Kasumi-1 (cell line): ENCODE measurements at regions not wholly inside any gene's neighbourhood (a gene's known extent, or its start where the extent isn't known, plus 50 kb on each side); places are given as distances from the start of the nearest gene placed in this dataset.
A peak's percentile ranks its signal among the peaks of the same experiment; 100 is the strongest.

Experiments used
- DNase-seq, 2 experiments: peaks; one replicate each; lab custom pipeline; 2025; lab: John Stamatoyannopoulos, UW

DNA sequence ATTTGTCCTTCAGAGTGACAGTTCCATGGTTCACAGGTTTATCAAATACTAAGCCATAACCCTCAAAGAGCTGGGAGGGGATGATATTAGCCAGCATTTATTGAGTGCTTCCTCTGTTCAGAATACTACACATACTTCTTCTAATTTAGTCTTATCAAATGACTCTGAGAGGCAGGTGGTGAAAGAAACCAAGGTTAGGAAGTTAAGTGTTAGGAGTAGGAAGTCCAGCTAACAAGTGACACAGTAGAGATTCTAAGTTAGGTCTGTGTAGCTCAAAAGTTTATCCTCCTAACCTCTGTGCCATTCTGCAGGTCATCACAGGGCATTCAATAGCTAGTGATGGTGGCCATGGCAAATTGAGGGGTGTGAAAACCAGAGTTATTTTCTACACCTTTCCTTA, 198.3 kb upstream of the MID1 start:
- DNase-seq, result no peak

DNA sequence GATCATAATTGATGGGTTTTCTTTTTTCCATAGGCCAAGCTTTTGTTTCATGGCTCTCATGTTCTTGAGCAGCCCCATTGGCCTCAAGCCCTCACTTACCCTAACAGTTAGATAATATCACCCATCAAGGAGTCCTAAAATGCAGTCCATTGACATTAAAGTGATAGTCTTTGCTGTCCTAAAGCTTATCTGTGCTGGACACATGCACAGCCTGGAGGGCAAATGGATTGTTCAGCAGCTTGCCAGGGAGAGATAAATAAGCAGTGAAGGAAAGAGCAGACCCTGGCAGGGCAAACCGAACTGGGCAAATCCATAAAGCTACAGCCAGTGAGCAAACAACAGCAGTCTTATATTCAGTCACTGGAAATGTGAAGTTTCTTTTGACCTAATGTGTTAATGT, 199.6 kb upstream of the MID1 start:
- no peak for DNase-seq

GRCh38 chrX:10821293-10821692, 200.9 kb upstream of the MID1 start:
- DNase-seq, result no peak

DNA sequence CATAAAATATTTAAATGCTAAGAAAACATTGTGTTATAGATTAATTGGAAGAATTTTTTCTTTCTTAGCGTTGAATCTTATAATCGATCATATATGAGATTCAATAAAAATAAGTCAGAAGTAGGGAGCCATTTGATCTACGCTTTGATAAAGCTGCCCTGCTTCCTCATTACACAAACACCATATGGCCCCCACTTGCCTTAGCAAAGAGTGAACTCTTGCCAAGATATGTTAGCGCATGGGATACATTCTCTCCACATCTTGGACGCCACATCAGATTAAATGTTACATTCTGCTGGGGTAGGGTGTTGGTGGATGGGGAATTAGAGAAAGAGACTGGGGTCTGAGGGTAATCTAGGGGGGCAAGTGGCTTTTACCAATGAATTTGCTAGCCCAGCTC, 207.7 kb upstream of the MID1 start:
- DNase-seq, result no peak

GRCh38 chrX:10828640-10829039, 208.3 kb upstream of the MID1 start:
- no peak for DNase-seq

- no peak for DNase-seq
These were observed 211.5 kb upstream of the MID1 start for GRCh38 chrX:10831716-10832502.

DNA sequence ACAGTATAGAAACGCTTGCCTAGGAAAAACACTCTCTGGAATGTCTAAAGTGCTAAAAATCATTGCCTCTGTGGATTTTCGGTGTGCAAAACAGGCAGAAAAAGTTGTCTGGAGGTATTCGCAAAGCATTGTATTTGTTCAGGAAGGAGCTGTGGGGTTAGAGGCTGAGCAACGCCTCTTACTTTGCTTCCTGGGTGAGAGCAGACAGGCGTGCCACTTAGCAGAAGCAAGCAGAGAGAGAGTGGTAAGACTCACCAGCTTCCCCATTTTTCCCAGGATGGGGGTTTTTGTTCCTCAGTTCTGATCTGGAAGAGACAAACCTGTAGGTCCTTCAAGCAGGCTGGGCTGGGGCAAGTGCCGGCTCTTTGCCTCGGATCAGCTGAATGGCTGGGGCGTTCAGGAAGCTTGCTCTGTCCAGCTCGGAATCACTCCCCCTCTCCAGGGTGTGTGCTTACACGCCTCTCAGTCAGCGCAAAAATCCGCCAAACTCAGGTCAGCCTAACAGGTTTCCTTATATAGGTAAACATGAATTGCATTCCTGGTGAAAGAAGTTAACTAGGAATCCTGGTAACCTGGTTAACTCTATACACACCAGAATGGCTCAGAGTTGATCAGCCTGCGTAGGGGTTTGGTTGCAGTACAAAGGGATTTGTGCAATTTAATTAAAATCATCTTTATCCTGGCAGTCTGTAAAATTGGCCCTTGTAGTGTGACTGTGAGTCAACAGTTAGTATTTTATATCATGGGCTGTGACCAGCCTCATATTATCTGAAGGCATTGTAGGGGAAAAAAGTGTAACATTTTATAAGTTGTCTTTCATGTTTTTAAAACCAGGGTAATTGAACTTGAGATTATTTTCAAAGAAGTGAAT, 213.1 kb upstream of the MID1 start:
- peak; percentile 51 to 56 for DNase-seq

DNA sequence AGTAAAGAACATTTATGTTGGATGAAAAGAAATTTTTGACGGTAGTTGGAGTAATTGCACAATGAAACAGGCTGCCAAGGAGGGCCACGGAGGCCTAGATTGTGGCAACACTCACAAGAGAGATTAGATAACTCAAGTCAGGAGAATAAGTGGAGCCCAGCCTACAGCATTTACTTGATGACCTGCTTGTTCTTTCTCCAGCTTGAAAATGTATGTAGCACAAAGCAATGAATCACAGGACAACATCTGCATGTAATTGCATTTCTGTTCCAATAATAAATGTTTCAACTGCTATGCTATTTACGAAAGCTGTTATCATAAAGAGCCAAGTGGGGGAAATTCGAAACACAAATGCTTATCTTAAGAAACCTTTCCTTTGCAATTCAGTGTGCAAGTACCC, 221.2 kb upstream of the MID1 start:
- DNase-seq, result no peak

- DNase-seq, result no peak
These were observed 222.3 kb upstream of the MID1 start for GRCh38 chrX:10842646-10843045.

- no peak for DNase-seq
These were observed 226.9 kb upstream of the MID1 start for GRCh38 chrX:10847333-10847732.

- DNase-seq, result no peak
These were observed 231.4 kb upstream of the MID1 start for GRCh38 chrX:10851809-10852208.

- DNase-seq, result no peak
These were observed 234.2 kb upstream of the MID1 start for GRCh38 chrX:10854594-10854993.

DNA sequence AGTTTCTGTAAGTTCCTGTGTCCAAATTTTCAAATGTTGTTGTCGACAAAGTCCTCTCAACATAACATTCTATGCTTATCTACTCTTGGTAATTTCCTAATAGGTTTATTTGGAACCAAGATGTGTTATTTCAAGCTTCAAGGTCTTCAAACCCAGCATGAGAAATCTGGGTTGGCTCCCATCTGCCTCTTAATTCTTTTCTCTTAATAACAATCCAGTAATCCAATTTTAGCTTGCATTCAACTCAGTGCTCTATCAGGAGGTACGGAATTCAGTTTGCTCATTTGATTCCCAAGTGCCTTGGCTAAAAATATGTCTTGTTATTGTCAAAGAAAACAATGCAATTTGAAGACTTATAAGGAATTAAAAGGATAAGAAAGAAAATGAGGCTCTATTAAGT, 235.5 kb upstream of the MID1 start:
- no peak for DNase-seq

- no peak for DNase-seq
These were observed 236.4 kb upstream of the MID1 start for GRCh38 chrX:10856797-10857196.

DNA sequence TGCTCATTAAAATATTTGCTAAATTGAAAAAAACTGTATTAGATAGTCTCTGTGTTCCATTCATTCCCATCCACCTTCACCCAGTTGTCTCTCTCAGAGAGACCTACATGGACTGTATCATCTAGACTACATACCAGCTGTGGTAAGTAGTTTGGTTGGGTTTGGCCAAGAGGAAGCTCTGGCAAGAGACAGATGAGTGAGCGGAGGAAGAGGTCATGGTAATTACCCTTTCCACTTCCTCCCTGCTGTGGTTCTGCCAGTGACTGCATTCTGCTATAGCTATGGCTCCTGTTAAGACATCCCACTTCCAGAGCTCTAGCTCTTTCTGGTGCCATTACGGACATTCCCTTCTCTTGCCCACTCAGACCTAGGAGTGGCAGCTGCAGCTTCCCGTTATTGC, 239.0 kb upstream of the MID1 start:
- peak; percentile 0 to 19 for DNase-seq

- no peak for DNase-seq
These were observed 235.1 kb upstream of the HCCS start for GRCh38 chrX:10875995-10876394.

DNA sequence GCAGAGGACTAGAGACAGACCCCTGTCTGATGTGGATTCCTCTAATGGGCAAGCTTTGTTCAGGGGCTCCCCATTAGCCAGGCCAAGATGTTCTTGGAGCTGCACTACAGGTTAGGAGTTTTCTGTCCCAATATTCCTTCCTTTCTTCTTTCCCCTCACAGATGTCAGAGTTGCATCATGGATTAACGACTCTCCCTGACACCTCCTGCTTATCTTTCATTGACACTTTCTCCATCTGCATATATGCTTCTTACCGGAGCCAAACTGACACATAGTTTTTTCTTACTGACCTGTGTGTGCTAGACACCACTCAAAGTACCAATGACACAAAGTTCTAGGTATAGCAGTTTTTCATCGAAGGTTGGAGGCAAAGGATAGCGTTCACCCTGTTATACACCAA, 228.6 kb upstream of the HCCS start:
- DNase-seq, result no peak

GRCh38 chrX:10884246-10884645, 226.9 kb upstream of the HCCS start:
- DNase-seq, result no peak

- DNase-seq, result no peak
These were observed 218.4 kb upstream of the HCCS start for GRCh38 chrX:10892621-10893225.

GRCh38 chrX:10893366-10893765, 217.8 kb upstream of the HCCS start:
- DNase-seq, result no peak

- no peak for DNase-seq
These were observed 217.2 kb upstream of the HCCS start for GRCh38 chrX:10893976-10894375.

DNA sequence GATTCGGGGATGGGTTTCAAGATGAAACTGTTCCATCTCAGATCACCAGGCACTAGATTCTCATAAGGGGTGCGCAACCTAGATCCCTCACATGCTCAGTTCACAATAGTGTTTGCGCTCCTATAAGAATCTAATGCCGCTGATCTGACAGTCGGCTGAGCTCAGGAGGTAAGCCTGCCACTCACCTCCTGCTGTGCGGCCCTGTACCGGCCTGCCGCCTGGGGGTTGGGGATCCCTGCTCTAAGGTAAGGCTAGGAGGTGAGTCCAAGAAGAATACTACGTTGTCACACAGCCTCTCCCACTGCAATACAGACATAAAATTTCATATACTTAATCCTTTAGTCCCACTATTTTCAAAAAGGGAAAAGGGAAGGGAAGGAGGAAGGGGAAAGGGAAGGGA, 213.4 kb upstream of the HCCS start:
- no peak for DNase-seq
